Epithelial cell of esophagus (primary cell): ENCODE measurements at regions not wholly inside any gene's neighbourhood (a gene's known extent, or its start where the extent isn't known, plus 50 kb on each side); places are given as distances from the start of the nearest gene placed in this dataset.

Experiments used
- DNase-seq: peaks from one replicate; pipeline ENCODE4 v3.0.0; 2010; ENCODE audit warnings: low read depth
- H3K4me3 ChIP-seq: 2 replicates; pipeline ENCODE4 v1.5.1; 2011; ENCODE audit warnings: mild to moderate bottlenecking, low read length, control low read depth
- CTCF ChIP-seq: IDR thresholded peaks from 2 replicates; pipeline ENCODE4 v1.5.1; 2011; ENCODE audit warnings: low read depth, mild to moderate bottlenecking, low read length, control low read depth, inconsistent platforms; ENCODE audit not compliant: insufficient read depth; ENCODE audit errors: missing control alignments

DNA sequence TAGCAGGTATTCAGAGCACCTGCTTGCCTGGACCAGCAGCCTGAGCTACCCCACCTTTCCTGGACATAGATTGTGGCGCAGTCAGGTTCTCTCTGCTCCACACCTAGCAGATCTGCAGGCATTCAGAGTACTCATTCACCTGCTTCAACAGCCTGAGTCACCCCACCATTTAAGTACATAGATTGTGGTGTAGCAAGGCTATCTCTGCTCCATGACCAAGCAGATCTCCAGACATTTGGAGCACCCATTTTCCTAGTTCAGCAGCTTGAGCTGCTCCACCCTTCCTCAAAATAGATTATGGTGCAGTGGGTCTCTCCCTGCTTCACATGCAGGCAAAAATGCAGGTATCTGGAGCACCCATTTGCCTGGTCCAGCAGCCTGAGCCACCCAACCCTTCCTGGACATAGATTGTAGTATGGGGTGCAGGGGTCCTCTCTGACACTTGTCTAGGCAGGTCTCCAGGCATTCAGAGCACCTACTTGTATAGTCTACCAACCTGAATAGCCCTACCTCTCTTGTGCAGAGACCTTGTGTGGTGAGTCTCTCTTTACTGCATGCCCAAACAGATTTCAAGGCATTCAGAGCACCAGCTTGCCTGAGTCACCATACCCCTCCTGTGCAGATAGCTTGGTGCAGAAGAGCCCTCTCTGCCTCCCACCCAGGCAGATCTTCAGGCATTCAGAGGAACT is 466.0 kb upstream of the THBS1 start:
- TF ChIP-seq CTCF, result no peak
- peak; percentile 93 for DNase-seq
- H3K4me3 ChIP-seq, result no peak overlapping the region

GRCh38 chr15:39115379-39116057 is 465.4 kb upstream of the THBS1 start:
- no peak for TF ChIP-seq CTCF
- peak; percentile 96 for DNase-seq
- no peak overlapping the region for H3K4me3 ChIP-seq

GRCh38 chr15:39118510-39118909 is 462.4 kb upstream of the THBS1 start:
- no peak overlapping the region for H3K4me3 ChIP-seq
- peak; percentile 63 for DNase-seq
- no peak for TF ChIP-seq CTCF

GRCh38 chr15:39124155-39124552 is 456.7 kb upstream of the THBS1 start:
- H3K4me3 ChIP-seq, result no peak overlapping the region
- peak; percentile 35 for DNase-seq
- TF ChIP-seq CTCF, result no peak

DNA sequence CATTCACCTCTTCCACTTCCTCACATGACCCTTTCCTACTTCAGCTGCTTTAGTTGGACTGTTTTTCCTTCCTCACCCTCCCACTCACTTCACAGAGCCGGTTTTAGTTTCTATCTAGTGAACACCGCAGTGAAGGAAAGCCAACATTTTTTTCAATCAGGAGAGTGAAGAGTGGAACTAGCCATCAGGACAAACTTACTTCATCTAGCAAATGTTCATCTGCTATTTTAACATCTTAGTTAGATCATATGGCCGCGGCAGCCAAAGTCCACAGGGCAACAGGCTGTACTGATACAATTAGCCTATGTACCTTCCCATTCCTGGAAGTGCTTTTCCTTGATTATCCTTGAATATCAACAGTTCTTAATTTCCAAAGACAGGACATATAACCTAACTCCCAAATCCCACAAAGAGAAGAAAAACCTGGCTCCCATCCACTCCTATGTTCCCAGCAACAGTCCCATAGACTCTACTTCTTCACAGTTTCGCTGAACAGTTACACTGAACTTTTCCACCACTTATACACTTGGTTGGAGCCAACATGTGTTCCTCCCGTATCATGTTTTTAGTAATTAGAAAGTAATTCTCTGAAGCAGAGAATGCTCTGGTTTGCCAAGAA is 456.2 kb upstream of the THBS1 start:
- no peak overlapping the region for H3K4me3 ChIP-seq
- DNase-seq, result no peak
- TF ChIP-seq CTCF, result no peak

DNA sequence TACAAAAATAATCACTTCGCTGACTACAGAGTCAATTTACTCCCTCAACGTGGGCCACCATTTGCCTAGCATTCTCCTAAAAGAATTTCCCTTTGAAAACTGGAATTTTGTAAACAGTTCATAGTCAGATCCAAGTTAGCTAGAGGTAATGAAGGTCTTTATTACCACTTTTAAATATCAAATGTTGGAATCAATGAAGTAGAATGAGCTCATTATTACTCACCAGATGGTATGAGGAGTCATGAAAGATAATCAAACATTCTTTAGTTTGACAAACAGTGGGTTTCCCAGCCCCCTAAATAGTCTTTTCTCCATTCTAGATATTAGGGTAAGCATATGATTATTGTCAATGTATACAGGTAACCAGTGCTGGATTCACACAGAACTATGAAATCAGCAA is 455.7 kb upstream of the THBS1 start:
- no peak for DNase-seq
- no peak overlapping the region for H3K4me3 ChIP-seq
- TF ChIP-seq CTCF, result no peak
